NCI-H2196 (cell line): ENCODE measurements at regions not wholly inside any gene's neighbourhood (a gene's known extent, or its start where the extent isn't known, plus 50 kb on each side); places are given as distances from the start of the nearest gene placed in this dataset.
A peak's percentile ranks its signal among the peaks of the same experiment; 100 is the strongest.
"Not testable (repeated sequence)": the region's sequence is repeated elsewhere in the genome, so short reads cannot be mapped to it uniquely, and the experiment has no call there.

Experiments
- DNase-seq: peaks from one replicate; lab custom pipeline; 2025; ENCODE audit not compliant: unreplicated experiment; lab: John Stamatoyannopoulos, UW

GRCh38 chr18:29928081-29928480 lies 1114.5 kb downstream of the DSC3 start:
- DNase-seq: no peak

GRCh38 chr18:29925566-29925965 lies 1117.0 kb downstream of the DSC3 start:
- DNase-seq: no peak

- no peak for DNase-seq
These were observed 1130.2 kb downstream of the DSC3 start for GRCh38 chr18:29912351-29912750.

GRCh38 chr18:29892960-29893558 lies 1149.5 kb downstream of the DSC3 start:
- no peak for DNase-seq

GRCh38 chr18:29883114-29883513 lies 1159.4 kb downstream of the DSC3 start:
- no peak for DNase-seq

GRCh38 chr18:29882620-29883019 lies 1159.9 kb downstream of the DSC3 start:
- no peak for DNase-seq

- DNase-seq: no peak
These were observed 1162.8 kb downstream of the DSC3 start for GRCh38 chr18:29879763-29880162.

GRCh38 chr18:29874519-29875098 lies 1167.9 kb downstream of the DSC3 start:
- DNase-seq: peak; percentile 12

- no peak for DNase-seq
These were observed 1169.3 kb downstream of the DSC3 start for GRCh38 chr18:29873211-29873610.

- no peak for DNase-seq
These were observed 1171.3 kb downstream of the DSC3 start for GRCh38 chr18:29871246-29871645.

- DNase-seq: no peak
These were observed 1179.7 kb downstream of the DSC3 start for GRCh38 chr18:29862824-29863223.

- no peak for DNase-seq
These were observed 1186.9 kb downstream of the DSC3 start for GRCh38 chr18:29855637-29856036.

GRCh38 chr18:29853126-29853525 lies 1189.4 kb downstream of the DSC3 start:
- DNase-seq: no peak

GRCh38 chr18:29849144-29849543 lies 1193.4 kb downstream of the DSC3 start:
- DNase-seq: no peak

- DNase-seq: no peak
These were observed 1200.9 kb downstream of the DSC3 start for GRCh38 chr18:29841631-29842030.

- no peak for DNase-seq
These were observed 1202.5 kb downstream of the DSC3 start for GRCh38 chr18:29840089-29840488.

- not testable (repeated sequence) for DNase-seq
These were observed 1203.6 kb downstream of the DSC3 start for GRCh38 chr18:29838961-29839360.

GRCh38 chr18:29838556-29838955 lies 1204.0 kb downstream of the DSC3 start:
- no peak for DNase-seq

- DNase-seq: no peak
These were observed 1218.9 kb downstream of the DSC3 start for GRCh38 chr18:29823671-29824070.

- no peak for DNase-seq
These were observed 1221.0 kb downstream of the DSC3 start for GRCh38 chr18:29821544-29821943.

- DNase-seq: no peak
These were observed 1231.0 kb downstream of the DSC3 start for GRCh38 chr18:29811519-29811918.

- DNase-seq: no peak
These were observed 1261.7 kb downstream of the DSC3 start for GRCh38 chr18:29780816-29781215.

- no peak for DNase-seq
These were observed 1263.4 kb downstream of the DSC3 start for GRCh38 chr18:29779096-29779495.
